ENCODE measurements at regions not wholly inside any gene's neighbourhood (a gene's known extent, or its start where the extent isn't known, plus 50 kb on each side); places are given as distances from the start of the nearest gene placed in this dataset.

- Histone ChIP-seq H3K4me3 (replicated peaks; ENCODE audit: insufficient read depth, low read length) (no peak overlapping the region), H3K27ac (replicated peaks) (no peak overlapping the region), H3K27me3 (ENCODE audit: insufficient read depth, poor library complexity, severe bottlenecking) (peaks cover 2% of the 10 kb centered on the region)
- TF ChIP-seq POLR2AphosphoS5 (IDR thresholded peaks at IDR 0.05; ENCODE audit: low read depth) = no peak
- TF ChIP-seq REST (IDR thresholded peaks at IDR 0.05; ENCODE audit: insufficient replicate concordance, low read depth) = no peak
- no peak for DNase-seq (ENCODE audit: low read depth in 1 of 2, low spot score in 1 of 2)
These were observed 60.0 kb upstream of the LNX1 start for GRCh38 chr4:53651156-53651735.

- H3K27ac ChIP-seq (replicated peaks) = no peak overlapping the region
- no peak for DNase-seq (ENCODE audit: low read depth in 1 of 2, low spot score in 1 of 2)
- H3K27me3 ChIP-seq (ENCODE audit: insufficient read depth, poor library complexity, severe bottlenecking) = no peaks in the 10 kb centered on the region
These were observed 58.1 kb upstream of the LNX1 start for GRCh38 chr4:53649357-53649756.

GRCh38 chr4:53647547-53647946 is 56.3 kb upstream of the LNX1 start:
- Histone ChIP-seq H3K27ac (replicated peaks) (no peak overlapping the region), H3K4me3 (replicated peaks; ENCODE audit: insufficient read depth, low read length) (no peak overlapping the region), H3K27me3 (ENCODE audit: insufficient read depth, poor library complexity, severe bottlenecking) (no peaks in the 10 kb centered on the region)
- DNase-seq (ENCODE audit: low read depth in 1 of 2, low spot score in 1 of 2) = no peak
- TF ChIP-seq REST (IDR thresholded peaks at IDR 0.05; ENCODE audit: insufficient replicate concordance, low read depth) = no peak
- no peak for TF ChIP-seq GABPA (IDR thresholded peaks at IDR 0.05; ENCODE audit: low read depth)
- no peak for TF ChIP-seq POLR2AphosphoS5 (IDR thresholded peaks at IDR 0.05; ENCODE audit: low read depth)
- no peak for TF ChIP-seq CTCF (IDR thresholded peaks at IDR 0.05; ENCODE audit: insufficient read depth, low read length)
- no peak for TF ChIP-seq SPI1 (IDR thresholded peaks at IDR 0.05; ENCODE audit: borderline replicate concordance, low read depth)

More at GRCh38 chr4:53649357-53649756, 58.1 kb upstream of the LNX1 start:
- TF ChIP-seq GABPA (IDR thresholded peaks at IDR 0.05; ENCODE audit: low read depth) (no peak), POLR2AphosphoS5 (IDR thresholded peaks at IDR 0.05; ENCODE audit: low read depth) (no peak), CTCF (IDR thresholded peaks at IDR 0.05; ENCODE audit: insufficient read depth, low read length) (no peak), SPI1 (IDR thresholded peaks at IDR 0.05; ENCODE audit: borderline replicate concordance, low read depth) (no peak), REST (IDR thresholded peaks at IDR 0.05; ENCODE audit: insufficient replicate concordance, low read depth) (no peak)
- no peak overlapping the region for H3K4me3 ChIP-seq (replicated peaks; ENCODE audit: insufficient read depth, low read length)
